ENCODE measurements at regions not wholly inside any gene's neighbourhood (a gene's known extent, or its start where the extent isn't known, plus 50 kb on each side); places are given as distances from the start of the nearest gene placed in this dataset.
A peak's percentile ranks its signal among the peaks of the same experiment; 100 is the strongest.

- TF ChIP-seq REST (IDR thresholded peaks at IDR 0.05) = no peak
- TF ChIP-seq CTCF (IDR thresholded peaks at IDR 0.05) = no peak
- TF ChIP-seq RNF2 (IDR thresholded peaks at IDR 0.05; ENCODE audit: borderline replicate concordance, low read depth) = no peak
- no peak for TF ChIP-seq CHD4 (IDR thresholded peaks at IDR 0.05; ENCODE audit: borderline replicate concordance)
- TF ChIP-seq TFCP2L1 (CRISPR knock-in tag; IDR thresholded peaks at IDR 0.05) = no peak
- TF ChIP-seq CBX2 (IDR thresholded peaks at IDR 0.05; ENCODE audit: borderline replicate concordance, low read depth) = no peak
- no peak for TF ChIP-seq CEBPB (IDR thresholded peaks at IDR 0.05)
- no peak for TF ChIP-seq HOXB5 (CRISPR knock-in tag; IDR thresholded peaks at IDR 0.05)
- no peak for TF ChIP-seq HEYL (CRISPR knock-in tag; IDR thresholded peaks at IDR 0.05)
- no peak for TF ChIP-seq ZFP36 (IDR thresholded peaks at IDR 0.05; ENCODE audit: borderline replicate concordance, partially characterized antibody)
- no peak for TF ChIP-seq ELK1 (IDR thresholded peaks at IDR 0.05; ENCODE audit: low read depth, low read length)
- no peak for TF ChIP-seq BHLHE40 (IDR thresholded peaks at IDR 0.05; ENCODE audit: low read depth, low read length)
- TF ChIP-seq ZNF302 (CRISPR knock-in tag; IDR thresholded peaks at IDR 0.05) = no peak
- no peak for TF ChIP-seq EHMT2 (IDR thresholded peaks at IDR 0.05; ENCODE audit: low read depth)
- TF ChIP-seq EP300 (IDR thresholded peaks at IDR 0.05) = peak; percentile 48 to 61; a peak in 2 of 5 replicates
- TF ChIP-seq SREBF2 (IDR thresholded peaks at IDR 0.05) = no peak
- TF ChIP-seq CBX8 (IDR thresholded peaks at IDR 0.05) = no peak
- no peak for TF ChIP-seq MAZ (IDR thresholded peaks at IDR 0.05; ENCODE audit: borderline replicate concordance, low read depth, low read length)
- TF ChIP-seq USF2 (IDR thresholded peaks at IDR 0.05) = no peak
- TF ChIP-seq RAD21 (conservative IDR thresholded peaks at IDR 0.05 in 1 of 2, IDR thresholded peaks at IDR 0.05 in 1 of 2) = peak in 1 of 2 experiments; percentile 16; a peak in 1 of 5 replicates
- peak; percentile 80 for TF ChIP-seq JUNB (IDR thresholded peaks at IDR 0.05)
- TF ChIP-seq PBX3 (IDR thresholded peaks at IDR 0.05) = no peak
- TF ChIP-seq FOXS1 (CRISPR knock-in tag; IDR thresholded peaks at IDR 0.05) = no peak
- no peak for TF ChIP-seq ATOH8 (CRISPR knock-in tag; IDR thresholded peaks at IDR 0.05; ENCODE audit: low read depth)
- peak; percentile 26 to 42; a peak in 2 of 5 replicates for TF ChIP-seq JUN (IDR thresholded peaks at IDR 0.05)
- peak; percentile 68 for TF ChIP-seq FOSL2 (IDR thresholded peaks at IDR 0.05)
- TF ChIP-seq FOSL2 (CRISPR knock-in tag; IDR thresholded peaks at IDR 0.05) = peak; percentile 40; the same call in 1 of the 2 replicates
- no peak for TF ChIP-seq HOXB13 (CRISPR knock-in tag; IDR thresholded peaks at IDR 0.05; ENCODE audit: low read depth)
These were observed 419.7 kb upstream of the MEX3C start (continued) for GRCh38 chr18:51617167-51617566.

All from A549 (cell line).